Inflammatory macrophage treated with lipopolysaccharide for 4 hours (primary cell): ENCODE measurements at regions not wholly inside any gene's neighbourhood (a gene's known extent, or its start where the extent isn't known, plus 50 kb on each side); places are given as distances from the start of the nearest gene placed in this dataset.
A peak's percentile ranks its signal among the peaks of the same experiment; 100 is the strongest.

Experiments
- DNase-seq: peaks from one replicate; pipeline ENCODE4 v3.0.0-alpha.2; 2020

DNA sequence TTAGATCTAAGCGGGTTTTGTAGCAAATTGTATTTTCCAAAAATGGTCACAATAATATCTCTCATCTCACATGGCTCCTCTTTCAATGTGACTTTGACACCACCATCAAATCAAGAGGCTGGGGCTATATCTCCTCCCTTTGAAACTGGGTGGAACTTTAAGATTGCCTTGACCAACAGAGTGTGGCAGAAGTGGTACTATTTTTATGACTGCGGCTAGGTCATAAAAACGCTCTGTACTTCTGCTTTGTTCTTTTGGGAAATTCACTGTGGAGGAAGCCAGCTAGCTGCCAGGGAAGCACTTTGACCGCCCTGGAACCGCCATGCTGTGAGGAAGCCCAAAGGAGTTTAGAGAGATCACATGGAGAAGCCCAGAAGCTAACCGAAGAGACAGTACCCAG lies 50.7 kb upstream of the ACOT11 start:
- no peak for DNase-seq

- DNase-seq = no peak
Measured at GRCh38 chr1:54495954-54496353, 52.1 kb upstream of the ACOT11 start.

- DNase-seq = no peak
Measured at GRCh38 chr1:54493608-54494007, 54.4 kb upstream of the ACOT11 start.

DNA sequence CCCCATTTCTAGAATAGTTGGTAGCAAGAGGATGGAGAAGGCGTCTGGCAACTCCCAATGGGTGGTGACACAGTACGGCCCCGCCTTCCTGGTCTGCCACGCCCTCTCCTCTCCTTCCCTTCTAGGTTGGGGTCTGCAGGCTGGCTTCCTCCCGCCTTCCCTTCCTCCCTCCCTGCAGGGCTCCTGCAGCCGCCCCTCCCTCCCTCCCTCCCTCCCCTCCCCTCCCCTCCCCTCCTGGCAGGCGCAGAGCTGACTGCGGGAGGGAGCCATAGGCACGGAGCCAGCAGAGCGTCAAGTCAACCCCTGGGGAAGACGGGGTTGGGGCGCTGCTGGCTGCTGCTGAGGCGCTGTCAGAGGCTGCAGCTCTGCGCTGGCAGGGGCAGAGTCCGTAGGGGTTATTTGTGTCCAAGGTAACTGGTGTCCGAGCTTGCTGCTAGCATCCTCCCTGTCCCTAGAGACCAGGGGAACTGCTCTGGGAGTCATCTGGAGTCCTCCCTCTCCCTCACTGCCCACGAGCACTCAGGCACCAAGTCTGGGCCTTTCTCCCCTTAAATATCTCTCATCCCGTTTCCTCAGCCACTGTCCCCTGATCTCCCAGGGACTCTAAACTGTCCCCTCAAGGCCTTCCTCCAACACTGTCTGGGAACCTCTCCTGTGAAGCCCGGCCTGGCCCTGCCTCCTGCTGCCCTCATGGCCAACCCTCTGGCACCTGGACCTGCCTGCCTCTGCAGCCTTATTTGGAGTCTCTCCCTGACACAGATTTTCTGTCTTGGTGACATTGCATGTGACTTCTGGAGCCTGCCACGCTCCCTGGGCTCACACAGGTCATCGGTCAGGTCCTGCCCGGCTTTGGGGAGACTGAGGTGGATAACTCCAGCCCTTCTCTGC lies 57.4 kb upstream of the ACOT11 start:
- DNase-seq = no peak

DNA sequence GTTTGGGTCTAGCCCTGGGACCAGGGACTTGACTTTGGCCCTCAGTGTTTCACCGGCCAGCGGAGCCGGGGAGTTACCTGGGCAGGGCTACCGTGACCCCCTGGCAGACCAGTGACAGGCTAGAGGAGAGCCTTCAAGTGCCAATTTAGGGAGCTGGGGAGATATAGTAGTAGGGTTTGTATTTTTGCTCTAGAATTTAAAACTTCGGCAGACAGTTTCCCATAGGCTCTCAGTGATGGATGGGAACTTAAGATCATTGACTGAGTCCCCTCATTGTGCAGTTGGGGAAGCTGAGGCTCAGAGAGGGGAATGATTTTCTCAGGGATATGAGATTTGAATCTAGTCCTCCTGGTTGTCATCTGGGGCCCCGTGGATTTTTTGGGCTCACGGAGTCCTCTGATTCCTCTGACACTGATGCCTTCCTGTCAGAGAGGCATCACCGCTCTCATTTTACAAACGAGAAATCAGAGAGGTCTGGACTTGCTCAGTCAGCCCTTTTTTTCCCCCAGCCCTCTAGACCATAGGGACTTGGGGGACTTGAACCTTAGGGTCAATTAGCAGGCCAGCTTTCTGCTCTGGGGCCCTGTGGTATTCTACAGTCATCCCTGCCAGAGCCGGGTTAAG lies 58.3 kb upstream of the ACOT11 start:
- no peak for DNase-seq

DNA sequence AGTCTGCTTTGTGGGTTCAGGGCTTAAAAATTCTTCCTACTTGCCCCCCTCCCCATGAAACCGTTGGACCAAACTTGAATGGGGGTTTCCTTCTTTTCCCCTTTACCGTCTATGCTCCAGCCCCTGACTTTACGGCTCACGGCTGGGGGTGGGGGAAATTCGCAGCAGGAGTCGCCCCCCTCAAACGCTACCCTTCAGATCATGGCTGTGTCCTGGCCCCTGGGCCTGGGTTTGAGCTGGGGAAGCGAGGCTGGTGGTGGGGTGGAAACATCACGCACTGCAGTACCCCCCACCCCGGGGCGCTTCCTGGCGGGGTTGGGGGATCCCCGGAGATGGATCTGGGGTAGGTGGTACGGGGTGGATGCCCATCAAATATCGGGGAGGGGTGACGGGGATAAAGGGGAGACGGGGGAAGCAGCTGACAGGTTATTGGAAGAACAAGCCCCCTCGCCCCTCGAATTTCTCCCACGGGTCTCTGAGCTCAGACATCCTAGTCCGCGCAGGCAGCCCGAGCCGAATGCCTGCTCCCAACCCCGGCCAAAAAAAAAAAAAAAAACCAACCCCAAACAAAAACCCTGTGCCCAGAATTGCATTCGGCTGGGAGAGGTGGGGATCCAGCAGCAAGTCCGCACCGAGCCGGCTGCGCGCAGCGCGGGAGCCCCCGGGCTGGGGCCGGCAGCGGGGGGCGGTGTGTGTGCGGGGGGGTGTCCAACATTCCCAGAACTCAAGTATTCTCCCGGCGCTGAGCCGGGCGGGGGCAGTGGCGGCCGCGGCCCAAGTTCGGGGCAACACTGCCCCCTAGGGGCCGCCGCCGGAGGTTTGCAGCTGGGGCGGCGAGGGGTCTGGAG lies 59.0 kb upstream of the ACOT11 start:
- DNase-seq = peak; percentile 52

DNA sequence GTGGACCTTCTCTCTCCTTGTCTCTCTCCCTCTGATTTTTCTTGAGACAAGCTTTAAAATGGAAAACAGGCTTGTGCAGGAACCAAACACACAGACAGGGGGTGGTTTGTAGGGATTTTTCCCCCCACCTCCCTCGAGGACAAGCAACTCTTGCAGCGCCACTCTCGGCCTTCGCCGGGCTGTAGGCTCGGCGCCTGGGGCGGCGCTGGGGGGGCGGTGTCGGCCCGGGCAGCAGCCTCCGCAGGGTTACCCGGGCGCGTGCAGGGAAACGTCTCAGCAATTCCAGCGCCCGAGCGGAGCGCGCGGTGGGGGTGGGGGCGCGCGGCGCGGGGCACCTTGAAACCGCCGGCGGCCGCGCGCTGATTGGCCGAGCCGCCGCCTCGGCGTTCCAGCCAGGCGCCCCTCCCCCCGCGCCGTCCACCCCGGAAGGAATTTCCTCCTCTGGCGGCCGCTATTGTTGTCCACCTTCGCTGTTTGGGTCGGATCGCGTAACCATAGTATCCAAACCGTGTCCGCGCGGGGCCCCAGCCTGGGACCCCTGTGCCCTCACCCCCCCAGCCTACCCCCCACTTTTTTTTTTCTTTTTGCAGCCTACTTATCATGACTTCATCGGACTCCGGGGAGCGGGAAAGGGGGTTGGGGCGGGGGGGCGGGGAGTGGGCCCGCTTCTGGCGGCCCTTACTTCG lies 59.8 kb upstream of the ACOT11 start:
- peak; percentile 73 for DNase-seq

DNA sequence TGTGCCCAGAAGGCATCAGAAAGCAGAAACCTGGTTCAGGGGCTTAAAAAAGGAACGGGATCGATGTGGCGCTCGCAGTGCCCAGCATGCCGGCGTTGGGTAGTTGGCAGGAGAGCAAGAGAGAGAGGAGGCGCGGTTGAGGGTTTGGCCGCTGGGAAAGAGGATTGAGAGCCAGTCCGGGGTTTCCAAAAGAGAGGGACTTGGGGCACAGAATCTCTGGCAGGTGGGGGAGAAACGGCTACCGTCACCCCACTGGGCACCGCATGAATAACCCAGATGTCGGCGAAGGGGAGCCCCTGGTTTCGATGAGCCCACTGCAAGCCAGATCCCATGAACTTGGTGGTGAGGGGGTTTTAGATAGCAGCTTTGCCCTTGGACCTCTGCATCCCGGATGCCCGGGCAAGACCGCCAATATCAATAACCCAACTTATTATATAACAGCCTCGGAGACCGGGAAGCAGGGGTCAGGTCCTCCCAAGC lies 60.4 kb upstream of the ACOT11 start:
- no peak for DNase-seq

GRCh38 chr1:54486907-54487306 lies 61.1 kb upstream of the ACOT11 start:
- no peak for DNase-seq

GRCh38 chr1:54485416-54485815 lies 62.6 kb upstream of the ACOT11 start:
- DNase-seq = peak; percentile 29

- no peak for DNase-seq
Measured at GRCh38 chr1:54483875-54484437, 64.1 kb upstream of the ACOT11 start.

GRCh38 chr1:54481201-54481884 lies 66.7 kb upstream of the ACOT11 start:
- peak; percentile 41 for DNase-seq

DNA sequence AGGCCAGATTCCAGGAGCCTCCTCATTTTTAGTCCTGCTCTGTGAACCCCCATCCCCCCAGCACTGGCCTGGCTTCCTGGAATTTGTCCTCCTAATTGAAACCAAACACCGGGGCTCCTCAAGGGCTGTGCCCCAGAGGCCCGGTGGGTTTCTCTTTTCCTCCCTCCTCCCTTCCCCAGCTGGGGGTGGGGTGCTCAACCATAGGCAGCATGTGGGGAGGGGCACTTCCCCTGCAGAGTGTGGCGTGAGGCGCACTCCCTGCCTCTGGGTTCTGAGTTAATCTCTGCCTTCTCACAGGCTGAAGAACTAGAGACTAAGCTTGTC lies 67.5 kb upstream of the ACOT11 start:
- no peak for DNase-seq

DNA sequence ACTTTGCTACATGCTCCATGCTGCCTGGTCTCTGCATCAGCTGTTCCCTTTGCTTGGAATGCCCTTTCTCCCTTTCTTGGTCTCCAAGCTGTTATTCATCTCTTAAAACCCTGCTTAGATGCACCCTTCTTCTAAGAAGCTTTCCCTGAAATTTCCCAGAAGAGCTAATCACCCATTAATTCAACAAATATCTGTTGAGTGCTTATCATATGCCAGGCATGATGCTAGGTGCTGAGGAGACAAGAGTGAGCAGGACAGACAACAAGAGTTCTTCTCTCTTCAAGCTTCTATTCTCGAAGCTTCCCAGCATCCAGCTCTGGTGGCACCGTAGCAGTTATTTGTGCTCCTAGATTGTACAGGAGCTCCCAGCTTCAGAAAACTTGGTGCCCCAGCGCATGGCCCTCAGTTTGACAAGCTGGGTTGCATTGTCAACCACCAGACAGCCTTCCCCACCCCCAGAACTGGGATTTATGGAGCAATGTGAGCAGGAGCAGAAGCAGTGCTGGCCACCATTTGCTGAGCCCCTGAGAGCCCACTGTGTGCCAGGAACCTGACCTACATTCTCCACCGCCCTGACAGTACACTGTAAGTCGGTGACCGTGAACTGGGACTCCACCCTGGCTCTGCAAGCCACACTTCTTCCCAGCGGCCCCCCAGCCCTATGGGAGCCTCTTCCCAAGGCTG lies 68.0 kb upstream of the ACOT11 start:
- DNase-seq = no peak

DNA sequence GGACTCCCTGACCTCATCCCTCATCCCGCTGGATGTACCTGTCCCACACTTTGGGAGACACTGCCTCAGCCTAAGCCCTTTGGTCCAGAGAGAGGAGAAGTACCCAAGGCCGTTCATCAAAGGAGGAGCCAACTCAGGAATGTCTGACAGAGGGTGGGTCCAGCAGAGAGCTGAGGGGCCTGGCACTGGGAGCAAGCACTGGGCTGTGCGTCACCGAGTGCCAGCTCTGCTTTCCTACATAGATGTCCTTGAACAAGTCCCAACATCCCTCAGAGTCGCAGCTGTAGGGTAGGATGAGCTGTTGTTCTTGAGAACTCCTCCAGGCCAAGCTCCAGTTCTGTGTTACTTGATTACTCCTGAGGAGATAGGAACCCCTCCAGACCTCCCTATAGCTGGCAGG lies 68.8 kb upstream of the ACOT11 start:
- no peak for DNase-seq

- no peak for DNase-seq
Measured at GRCh38 chr1:54477153-54477561, 70.9 kb upstream of the ACOT11 start.

- no peak for DNase-seq
Measured at GRCh38 chr1:54476530-54477109, 70.4 kb upstream of the SSBP3 start.

GRCh38 chr1:54475946-54476516 lies 69.8 kb upstream of the SSBP3 start:
- no peak for DNase-seq

GRCh38 chr1:54475357-54475881 lies 69.2 kb upstream of the SSBP3 start:
- no peak for DNase-seq
